ENCODE measurements at regions not wholly inside any gene's neighbourhood (a gene's known extent, or its start where the extent isn't known, plus 50 kb on each side); places are given as distances from the start of the nearest gene placed in this dataset.

DNA sequence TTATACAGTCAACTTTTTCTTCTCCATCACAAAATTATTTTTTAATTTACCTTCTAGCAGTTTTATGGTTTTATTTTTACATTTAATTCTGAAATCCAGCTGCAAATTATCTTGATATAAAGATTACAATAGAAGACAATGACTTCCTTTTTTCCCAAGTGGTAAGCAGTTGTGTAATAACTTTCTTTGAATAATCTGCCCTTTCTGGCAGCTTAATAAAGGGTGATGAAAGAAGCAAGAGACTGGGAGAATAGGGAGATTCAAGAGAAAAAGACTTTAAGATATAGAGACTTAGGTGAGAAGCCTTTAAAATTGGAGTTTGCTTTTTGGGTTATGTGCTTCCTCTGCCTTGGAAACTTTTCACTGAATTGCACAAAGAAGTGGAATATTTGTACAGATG lies 100.4 kb upstream of the FREM1 start:
- TF ChIP-seq EP300 (IDR thresholded peaks at IDR 0.05; ENCODE audit: borderline replicate concordance) (no peak), EGR1 (IDR thresholded peaks at IDR 0.05) (no peak), TCF12 (IDR thresholded peaks at IDR 0.05; ENCODE audit: low read depth) (no peak), FOXM1 (IDR thresholded peaks at IDR 0.05; ENCODE audit: borderline replicate concordance, low read depth) (no peak)
- TF ChIP-seq, protein P1, sequence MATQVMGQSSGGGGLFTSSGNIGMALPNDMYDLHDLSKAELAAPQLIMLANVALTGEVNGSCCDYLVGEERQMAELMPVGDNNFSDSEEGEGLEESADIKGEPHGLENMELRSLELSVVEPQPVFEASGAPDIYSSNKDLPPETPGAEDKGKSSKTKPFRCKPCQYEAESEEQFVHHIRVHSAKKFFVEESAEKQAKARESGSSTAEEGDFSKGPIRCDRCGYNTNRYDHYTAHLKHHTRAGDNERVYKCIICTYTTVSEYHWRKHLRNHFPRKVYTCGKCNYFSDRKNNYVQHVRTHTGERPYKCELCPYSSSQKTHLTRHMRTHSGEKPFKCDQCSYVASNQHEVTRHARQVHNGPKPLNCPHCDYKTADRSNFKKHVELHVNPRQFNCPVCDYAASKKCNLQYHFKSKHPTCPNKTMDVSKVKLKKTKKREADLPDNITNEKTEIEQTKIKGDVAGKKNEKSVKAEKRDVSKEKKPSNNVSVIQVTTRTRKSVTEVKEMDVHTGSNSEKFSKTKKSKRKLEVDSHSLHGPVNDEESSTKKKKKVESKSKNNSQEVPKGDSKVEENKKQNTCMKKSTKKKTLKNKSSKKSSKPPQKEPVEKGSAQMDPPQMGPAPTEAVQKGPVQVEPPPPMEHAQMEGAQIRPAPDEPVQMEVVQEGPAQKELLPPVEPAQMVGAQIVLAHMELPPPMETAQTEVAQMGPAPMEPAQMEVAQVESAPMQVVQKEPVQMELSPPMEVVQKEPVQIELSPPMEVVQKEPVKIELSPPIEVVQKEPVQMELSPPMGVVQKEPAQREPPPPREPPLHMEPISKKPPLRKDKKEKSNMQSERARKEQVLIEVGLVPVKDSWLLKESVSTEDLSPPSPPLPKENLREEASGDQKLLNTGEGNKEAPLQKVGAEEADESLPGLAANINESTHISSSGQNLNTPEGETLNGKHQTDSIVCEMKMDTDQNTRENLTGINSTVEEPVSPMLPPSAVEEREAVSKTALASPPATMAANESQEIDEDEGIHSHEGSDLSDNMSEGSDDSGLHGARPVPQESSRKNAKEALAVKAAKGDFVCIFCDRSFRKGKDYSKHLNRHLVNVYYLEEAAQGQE (IDR thresholded peaks at IDR 0.05; ENCODE audit: low read depth): no peak

All from Ishikawa (cell line).